Fibroblast of gingiva (primary cell): ENCODE measurements at regions not wholly inside any gene's neighbourhood (a gene's known extent, or its start where the extent isn't known, plus 50 kb on each side); places are given as distances from the start of the nearest gene placed in this dataset.
A peak's percentile ranks its signal among the peaks of the same experiment; 100 is the strongest.

ENCODE experiments used
- DNase-seq: peaks from one replicate; pipeline ENCODE4 v3.0.0-alpha.2; 2011; ENCODE audit warnings: low read depth

DNA sequence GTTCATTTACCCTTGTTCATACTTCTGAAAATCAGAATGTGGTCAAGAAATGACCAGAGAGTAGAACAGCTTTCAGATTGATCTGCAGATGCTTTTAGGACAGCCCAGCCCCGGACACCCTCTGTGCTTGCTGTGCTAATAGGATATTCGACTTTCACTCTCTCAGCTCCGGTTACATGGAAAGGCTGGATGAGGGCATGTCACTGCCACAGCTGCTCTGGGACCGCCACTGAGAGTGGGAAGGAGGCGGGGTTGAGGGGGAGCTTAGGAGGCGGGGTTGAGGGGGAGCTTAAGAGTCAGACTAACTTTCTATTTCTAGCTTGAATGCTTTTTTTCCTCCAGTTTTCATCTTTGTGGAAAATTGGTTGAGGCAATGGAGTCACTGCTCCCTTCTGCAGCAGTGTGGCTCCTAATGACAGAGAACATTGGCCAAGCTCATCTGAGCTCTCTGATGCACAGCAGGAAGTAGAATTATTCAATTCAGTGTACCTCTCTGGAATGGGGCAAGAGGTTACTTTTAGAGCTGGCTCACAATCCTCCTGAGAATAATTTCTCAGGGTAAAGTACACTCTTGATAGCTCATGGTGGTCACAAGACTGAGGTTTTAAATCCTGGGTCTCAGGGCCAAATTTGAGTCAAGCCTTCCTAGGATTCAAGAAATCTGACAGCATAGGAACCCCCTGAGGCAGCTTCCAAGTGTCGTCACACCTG, 74.6 kb upstream of the NPAS1 start:
- DNase-seq, result peak; percentile 69

DNA sequence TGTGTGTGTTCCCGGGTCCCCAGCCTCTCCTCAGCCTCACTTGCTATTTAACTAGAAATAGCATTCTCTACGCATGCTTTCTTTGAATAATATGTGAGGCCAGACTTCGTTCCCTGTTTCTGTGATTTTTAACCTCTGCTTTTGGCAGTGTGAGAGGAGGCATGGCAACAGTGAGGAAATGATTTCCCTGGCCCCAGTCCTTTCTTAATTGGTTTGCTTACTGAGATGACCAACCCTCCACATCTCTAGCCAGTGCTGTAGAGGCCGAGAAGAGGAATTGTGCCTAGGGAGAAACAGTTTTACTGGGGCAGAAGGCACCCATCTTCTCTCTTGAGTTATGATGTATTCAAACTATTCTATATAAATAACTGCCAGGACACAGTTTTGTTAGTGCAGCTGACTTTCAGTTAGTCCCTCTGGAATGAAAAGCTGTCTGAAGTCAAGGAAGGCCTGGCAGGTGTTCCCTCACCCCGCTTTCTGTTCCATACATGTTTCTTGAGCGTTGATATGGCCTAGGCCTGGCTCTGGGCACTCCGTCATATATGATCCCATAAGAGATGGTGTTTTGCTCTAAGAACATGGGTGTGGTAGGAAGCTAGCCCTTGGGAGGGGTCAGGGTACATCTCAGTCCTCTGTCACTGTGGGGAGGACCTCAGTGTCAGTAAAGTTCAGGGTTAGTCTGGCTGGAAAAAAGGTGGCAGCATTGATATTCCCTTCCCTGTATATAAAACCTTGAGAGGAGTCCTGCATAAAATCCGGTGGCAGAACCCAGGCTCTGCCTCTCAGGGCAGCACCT, 73.7 kb upstream of the NPAS1 start:
- DNase-seq, result peak; percentile 49

DNA sequence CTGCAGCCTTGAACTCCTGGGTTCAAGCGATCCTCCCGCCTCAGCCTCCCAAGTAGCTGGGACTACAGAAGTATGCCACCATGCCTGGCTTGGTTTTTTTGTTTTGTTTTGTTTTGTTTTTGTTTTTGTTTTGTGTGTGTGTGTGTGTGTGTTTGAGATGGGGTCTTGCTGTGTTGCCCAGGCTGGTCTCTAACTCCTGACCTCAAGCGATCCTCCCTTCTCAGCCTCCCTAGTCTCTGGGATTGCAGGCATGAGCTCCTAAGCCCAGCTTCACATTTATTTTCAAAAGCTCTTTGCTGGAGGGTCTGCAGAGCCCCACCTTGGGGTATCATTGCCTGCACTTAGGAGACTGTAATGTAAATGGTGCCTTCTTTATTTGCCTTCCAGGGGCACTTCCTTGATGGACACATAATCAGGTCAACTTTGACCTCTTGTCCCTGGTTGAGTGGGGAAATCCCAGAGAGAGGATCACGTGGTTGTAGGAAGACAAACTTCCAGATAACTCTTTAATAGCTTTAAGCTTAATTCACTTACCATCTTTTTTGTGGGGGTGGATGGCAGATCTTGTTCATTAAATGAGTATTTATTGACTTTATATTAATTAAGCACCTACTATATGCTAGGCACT, 72.9 kb upstream of the NPAS1 start:
- DNase-seq, result no peak

DNA sequence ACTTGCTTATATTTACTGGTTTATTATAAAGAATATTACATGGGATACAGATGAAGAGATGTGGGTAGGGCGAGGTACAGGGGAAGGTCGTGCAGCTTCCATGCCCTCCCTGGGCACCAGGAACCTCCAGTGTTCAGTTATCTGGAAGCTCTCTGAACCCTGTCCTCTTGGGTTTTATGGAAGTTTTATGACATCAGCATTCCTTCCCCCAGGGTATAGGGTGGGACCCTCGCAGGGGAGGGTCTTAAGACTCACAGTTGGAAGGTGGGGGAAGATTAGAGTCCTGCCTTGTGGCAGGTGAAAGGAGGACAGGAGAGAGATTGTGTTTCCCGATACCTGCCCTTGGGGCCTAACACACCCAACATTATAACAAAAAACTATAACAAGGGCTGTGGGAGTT, 71.8 kb upstream of the NPAS1 start:
- no peak for DNase-seq

DNA sequence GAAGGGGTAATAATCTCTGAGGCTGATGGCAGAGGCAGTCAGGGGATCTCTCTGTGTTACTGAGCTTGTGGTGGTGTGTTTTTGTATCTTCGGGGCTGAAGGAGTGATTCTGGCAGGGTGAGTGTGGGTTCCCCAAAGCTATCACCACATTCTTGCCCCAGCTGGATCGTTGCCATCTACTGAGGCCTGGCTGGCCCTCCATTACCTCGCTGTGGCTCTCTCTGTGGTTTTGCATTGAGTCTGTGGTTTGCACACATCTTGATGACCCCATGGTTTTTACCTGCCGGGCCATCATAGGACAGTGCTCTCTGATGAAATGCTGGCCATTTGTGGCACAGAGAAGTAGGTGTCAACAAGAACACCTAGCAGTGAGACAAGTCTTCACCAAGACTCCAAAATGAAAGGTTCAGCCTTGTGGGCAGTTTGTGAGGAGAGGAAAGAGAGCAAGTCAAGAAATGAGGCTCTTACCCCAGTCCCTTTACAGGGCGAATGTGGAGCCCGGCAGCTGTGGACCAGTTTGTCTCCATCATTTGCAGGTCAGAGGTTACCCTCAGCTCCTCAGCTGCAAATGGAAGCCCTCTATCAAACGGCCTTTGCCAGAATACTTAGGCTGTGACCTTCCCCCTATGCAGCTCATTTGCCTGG, 69.0 kb upstream of the NPAS1 start:
- DNase-seq, result no peak

GRCh38 chr19:46951171-46951986, 68.3 kb upstream of the NPAS1 start:
- no peak for DNase-seq

DNA sequence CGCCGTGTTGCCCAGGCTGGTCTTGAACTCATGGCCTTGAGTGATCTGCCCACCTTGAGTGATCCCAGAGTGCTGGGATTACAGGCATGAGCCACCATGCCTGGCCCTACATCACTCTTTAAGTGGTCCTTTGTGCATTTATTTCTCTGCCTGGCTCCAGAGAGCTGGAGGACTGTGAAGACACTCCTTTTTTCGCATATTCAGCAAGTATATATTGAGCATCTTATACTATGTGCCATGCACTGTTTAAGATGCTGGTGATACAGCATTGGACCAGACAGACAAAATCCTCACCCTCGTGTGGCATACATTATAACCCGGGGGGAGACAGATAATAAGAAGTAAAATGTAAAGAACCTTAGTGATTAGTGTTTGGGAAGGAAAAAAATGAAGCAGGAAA, 66.8 kb upstream of the NPAS1 start:
- DNase-seq, result no peak

- no peak for DNase-seq
Observed at GRCh38 chr19:46953955-46954501, 65.6 kb upstream of the NPAS1 start.

- no peak for DNase-seq
Observed at GRCh38 chr19:46954502-46954992, 65.1 kb upstream of the NPAS1 start.

- no peak for DNase-seq
Observed at GRCh38 chr19:46954993-46955812, 64.4 kb upstream of the NPAS1 start.

- no peak for DNase-seq
Observed at GRCh38 chr19:46955813-46956371, 63.7 kb upstream of the NPAS1 start.

DNA sequence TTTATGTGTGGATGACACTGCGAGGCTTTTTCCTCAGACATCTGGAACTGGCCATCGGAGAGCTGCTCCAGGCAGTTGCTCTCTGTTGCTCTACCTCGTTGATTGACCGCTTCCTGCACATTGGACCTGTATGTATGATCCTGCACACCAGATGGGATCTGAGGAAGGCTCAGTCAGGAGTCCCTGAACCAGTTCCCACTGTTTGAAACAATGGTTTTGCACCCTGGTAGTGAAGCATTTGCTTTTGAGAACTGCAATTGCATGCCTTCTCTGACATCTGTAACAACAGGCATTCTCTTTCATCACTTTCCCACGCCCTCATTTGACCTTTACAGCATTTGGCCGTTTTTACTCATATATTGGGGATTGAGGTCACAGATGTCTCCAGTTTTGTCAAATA, 61.1 kb upstream of the NPAS1 start:
- DNase-seq, result peak; percentile 45

DNA sequence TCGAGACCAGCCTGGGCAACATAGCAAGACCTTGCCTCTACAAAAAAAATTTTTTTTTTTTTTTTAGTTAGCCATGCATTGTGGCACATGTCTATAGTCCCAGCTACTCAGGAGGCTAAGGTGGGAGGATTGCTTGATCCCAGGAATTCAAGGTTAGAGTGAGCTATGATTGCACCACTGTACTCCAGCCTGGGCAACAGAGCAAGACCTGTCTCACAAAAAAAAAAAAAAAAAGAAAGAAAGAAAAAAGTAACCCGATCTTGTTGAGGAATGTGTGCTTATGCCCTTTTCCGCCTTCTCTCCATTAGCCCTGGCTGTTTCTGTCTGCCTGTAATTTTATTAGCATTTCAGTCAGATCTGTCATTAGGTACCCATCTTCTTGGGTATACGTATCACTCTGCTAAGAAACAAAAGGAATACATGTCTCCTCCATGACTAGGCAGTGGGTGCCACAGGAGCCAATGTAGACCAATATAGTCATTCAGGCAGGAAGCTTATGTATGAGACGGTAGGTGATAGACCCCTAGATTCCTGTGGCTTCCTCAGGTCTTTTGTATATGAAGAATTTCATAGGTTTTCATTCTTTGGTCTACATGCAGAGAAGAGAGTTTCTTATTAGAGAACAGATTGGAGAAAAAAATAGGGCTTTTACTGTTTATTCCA, 59.6 kb upstream of the NPAS1 start:
- no peak for DNase-seq

DNA sequence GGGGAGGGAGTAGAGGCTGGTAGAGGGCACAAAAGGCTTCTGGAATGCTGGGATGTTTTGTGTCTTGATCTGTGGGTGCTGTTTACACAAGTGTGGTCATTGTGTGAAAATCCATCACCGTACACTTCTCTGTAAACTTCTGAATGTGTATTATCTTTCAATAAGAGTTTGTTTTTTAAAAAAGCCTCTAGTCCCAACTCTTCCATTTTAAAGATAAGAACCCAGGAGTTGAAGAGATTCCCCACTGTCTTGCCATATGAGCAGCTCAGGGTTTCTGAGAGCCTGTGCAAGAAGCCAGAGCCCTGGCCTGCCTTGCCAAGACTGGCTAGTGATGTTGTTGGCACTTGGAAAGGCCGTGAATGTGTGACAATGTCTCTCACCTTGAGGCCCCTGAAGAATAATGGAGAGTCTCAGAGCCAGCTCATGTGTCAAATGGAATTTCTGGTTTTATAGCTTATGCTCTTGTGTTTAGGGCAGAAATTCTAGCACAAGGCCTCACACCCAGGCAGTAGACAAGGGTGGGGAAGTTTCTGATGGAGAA, 57.5 kb upstream of the NPAS1 start:
- no peak for DNase-seq

DNA sequence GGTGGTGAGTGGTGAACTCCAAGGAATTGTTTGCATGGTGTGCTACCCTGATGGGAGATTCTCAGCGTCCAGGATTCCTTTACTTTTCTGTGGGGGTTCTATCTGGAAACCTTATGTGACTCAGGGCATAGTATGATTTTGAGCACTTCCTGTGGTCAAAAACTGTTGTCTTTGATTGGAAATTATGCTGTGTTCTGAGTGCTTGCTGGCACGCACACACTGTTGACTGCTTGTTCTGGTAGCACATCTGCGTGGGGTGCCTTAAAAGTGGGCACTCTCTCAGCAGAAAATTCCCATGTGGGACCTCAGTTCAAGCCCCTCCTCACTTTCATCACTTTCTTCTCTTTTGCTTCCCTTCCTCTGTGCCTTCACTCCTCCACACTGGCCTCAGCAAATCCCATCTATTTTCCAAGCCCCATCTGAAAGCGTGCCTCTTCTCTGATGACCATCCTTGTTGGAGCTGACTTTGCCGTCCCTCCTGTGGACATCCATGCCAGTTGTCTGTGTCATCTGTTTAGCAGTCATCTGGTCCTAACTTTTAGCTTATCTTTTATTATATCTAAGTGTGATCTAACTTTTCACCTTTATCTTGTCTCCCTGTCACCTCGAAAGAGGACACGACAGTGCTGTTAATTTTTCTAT, 56.4 kb upstream of the NPAS1 start:
- DNase-seq, result peak; percentile 87

- no peak for DNase-seq
Observed at GRCh38 chr19:46967578-46968032, 52.0 kb upstream of the NPAS1 start.
